ENCODE measurements at regions not wholly inside any gene's neighbourhood (a gene's known extent, or its start where the extent isn't known, plus 50 kb on each side); places are given as distances from the start of the nearest gene placed in this dataset.

DNA sequence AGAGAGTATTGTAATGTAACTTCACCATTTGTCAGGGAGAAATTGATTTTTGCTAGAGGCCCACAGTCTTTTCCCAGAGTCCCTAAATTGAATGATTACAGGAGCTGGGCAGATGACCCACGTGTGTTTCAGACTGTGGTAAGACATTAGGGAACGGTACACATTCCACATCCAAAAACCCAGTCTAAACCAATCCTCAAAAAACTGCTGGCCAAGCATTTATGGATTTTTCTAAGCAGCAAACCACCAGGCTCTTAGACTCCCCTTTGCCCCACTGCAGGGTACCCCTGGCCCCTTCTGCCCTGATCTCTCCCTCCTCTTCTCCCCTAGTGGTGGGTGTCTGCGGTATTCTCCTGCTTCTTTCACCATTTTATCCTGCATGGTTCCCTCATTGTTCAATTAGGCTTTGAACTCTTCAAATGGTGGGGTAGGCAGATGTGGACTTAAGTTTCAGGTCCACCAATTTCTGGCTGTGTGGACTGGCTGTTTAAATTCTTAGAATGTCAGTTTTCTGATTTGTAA lies 135.5 kb upstream of the SORCS3 start:
- Mint-ChIP-seq H3K9me3 (no peaks in the 10 kb centered on the region), H3K4me1 (ENCODE audit: low read depth) (no peaks in the 10 kb centered on the region), H3K4me3 (no peak overlapping the region), H3K36me3 (ENCODE audit: low read depth) (no peaks in the 10 kb centered on the region), H3K27me3 (ENCODE audit: low read depth) (no peaks in the 10 kb centered on the region), H3K27ac (no peak overlapping the region)
- no peak for DNase-seq (ENCODE audit: low spot score)

DNA sequence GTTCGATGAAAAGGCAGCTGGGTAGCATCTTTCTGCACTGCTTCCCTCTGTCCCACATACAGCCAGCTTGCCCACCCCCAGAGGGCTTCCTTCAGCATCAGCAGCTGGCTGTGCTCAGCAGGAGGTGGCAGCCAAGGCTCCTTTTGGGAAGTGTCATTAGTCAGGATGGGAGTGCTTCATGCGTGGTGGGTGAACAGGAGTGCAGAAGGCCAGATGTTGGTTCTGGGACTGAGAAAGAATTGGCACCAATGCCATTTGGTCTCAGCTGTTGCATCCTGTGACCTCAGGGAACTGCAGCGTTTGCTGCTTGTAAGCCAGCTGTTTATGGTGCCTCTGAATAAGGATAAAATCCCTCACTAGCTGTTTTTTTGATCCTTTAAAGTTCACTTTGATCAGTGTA lies 131.1 kb upstream of the SORCS3 start:
- H3K9me3 Mint-ChIP-seq = no peaks in the 10 kb centered on the region
- no peaks in the 10 kb centered on the region for H3K36me3 Mint-ChIP-seq (ENCODE audit: low read depth)
- peaks cover 6% of the 10 kb centered on the region for H3K27me3 Mint-ChIP-seq (ENCODE audit: low read depth)
- H3K4me1 Mint-ChIP-seq (ENCODE audit: low read depth) = no peaks in the 10 kb centered on the region
- DNase-seq (ENCODE audit: low spot score) = no peak
- H3K27ac Mint-ChIP-seq = no peak overlapping the region
- H3K4me3 Mint-ChIP-seq = no peak overlapping the region

DNA sequence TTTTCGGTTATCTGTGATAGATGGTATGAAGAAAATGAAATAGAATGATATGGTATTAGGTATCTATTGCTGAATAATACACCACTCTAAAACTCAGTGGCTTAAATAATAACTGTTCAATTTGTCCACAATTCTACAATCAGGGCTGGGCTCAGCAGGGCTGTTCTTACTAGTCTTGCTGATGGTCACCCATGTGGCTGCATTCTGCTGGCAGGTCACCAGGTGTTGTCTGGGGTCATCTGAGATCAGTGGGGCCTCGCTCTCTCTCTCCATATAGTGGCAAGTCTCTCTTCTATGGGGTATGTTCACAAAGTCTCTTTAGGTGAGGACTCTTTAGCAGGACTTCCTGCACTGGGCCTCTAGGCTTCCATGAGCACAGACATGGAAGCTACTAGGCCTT lies 130.4 kb upstream of the SORCS3 start:
- H3K27me3 Mint-ChIP-seq (ENCODE audit: low read depth) = peaks cover 6% of the 10 kb centered on the region
- H3K4me1 Mint-ChIP-seq (ENCODE audit: low read depth) = no peaks in the 10 kb centered on the region
- H3K4me3 Mint-ChIP-seq = no peak overlapping the region
- no peak overlapping the region for H3K27ac Mint-ChIP-seq
- H3K36me3 Mint-ChIP-seq (ENCODE audit: low read depth) = no peaks in the 10 kb centered on the region
- DNase-seq (ENCODE audit: low spot score) = no peak
- no peaks in the 10 kb centered on the region for H3K9me3 Mint-ChIP-seq

DNA sequence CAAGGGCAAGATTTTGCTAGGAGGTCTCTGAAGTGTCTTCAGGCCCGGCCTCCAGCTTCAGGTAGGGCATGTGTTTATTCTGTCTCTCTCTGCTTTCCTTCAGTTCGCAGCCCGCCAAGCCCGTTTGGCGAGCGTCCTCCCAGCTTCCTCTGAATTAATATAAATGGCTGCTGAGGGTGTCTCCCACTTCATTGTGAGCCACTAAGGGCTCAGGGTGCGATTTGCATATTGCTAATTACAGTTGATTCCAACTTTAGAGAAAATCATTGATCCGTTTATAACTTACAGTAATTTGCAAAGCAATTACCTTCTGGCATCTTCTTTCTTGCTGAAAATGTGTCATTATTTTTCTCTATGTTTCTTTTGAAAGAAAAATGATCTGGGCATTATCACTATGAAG lies 128.3 kb upstream of the SORCS3 start:
- no peak for DNase-seq (ENCODE audit: low spot score)
- Mint-ChIP-seq H3K4me1 (ENCODE audit: low read depth) (no peaks in the 10 kb centered on the region), H3K36me3 (ENCODE audit: low read depth) (no peaks in the 10 kb centered on the region), H3K27me3 (ENCODE audit: low read depth) (peaks cover 6% of the 10 kb centered on the region), H3K4me3 (no peak overlapping the region), H3K27ac (no peak overlapping the region), H3K9me3 (no peaks in the 10 kb centered on the region)

DNA sequence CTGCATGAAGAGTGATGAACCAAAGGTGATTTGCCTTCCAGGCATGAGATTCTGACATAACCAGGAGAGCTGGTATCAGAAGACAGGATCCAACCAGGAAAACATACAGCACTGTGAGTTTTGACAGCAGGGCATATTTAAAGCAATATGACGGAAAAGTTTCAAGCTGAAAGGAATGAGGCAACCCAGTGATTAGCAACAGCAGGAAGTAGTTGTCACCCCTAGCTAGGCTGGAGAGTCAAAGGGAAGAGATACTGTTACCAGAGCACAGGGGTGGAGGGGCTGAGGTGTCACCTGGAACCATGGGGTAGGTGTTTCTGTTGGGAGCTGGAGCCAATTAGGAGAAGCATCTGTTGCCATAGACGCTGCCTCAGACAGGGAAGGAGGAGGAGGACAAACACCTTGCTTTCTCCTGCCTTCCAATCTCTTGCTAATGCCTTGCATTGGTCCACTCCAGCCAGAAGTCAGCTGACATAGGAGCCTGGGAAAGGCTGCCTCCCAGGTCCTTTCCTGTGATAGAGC lies 125.4 kb upstream of the SORCS3 start:
- Mint-ChIP-seq H3K27ac (no peak overlapping the region), H3K36me3 (ENCODE audit: low read depth) (no peaks in the 10 kb centered on the region), H3K27me3 (ENCODE audit: low read depth) (peaks cover 6% of the 10 kb centered on the region), H3K4me3 (no peak overlapping the region), H3K4me1 (ENCODE audit: low read depth) (no peaks in the 10 kb centered on the region), H3K9me3 (no peaks in the 10 kb centered on the region)
- DNase-seq (ENCODE audit: low spot score) = no peak

DNA sequence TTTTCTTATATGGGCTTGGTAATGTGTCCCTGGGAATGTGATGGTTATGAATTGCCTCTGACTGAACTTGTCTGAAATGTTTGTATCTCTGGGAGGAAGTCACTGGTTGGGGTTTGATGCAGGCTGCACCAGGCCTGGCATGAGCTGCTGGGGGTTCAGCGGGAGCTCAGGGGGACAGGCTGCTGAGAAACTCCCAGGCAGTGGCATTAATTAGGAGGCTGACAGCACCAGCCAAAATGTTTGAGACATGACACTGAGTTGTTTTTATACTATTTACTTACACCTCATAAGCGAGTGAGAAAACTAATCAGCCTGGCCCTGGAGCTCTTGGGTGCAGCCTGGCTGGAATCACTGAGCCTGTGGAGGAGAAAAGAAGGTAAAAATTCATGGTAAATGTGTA lies 124.1 kb upstream of the SORCS3 start:
- H3K4me3 Mint-ChIP-seq = no peak overlapping the region
- H3K9me3 Mint-ChIP-seq = no peaks in the 10 kb centered on the region
- peaks cover 2% of the 10 kb centered on the region for H3K27me3 Mint-ChIP-seq (ENCODE audit: low read depth)
- no peak overlapping the region for H3K27ac Mint-ChIP-seq
- no peaks in the 10 kb centered on the region for H3K36me3 Mint-ChIP-seq (ENCODE audit: low read depth)
- no peaks in the 10 kb centered on the region for H3K4me1 Mint-ChIP-seq (ENCODE audit: low read depth)
- no peak for DNase-seq (ENCODE audit: low spot score)

DNA sequence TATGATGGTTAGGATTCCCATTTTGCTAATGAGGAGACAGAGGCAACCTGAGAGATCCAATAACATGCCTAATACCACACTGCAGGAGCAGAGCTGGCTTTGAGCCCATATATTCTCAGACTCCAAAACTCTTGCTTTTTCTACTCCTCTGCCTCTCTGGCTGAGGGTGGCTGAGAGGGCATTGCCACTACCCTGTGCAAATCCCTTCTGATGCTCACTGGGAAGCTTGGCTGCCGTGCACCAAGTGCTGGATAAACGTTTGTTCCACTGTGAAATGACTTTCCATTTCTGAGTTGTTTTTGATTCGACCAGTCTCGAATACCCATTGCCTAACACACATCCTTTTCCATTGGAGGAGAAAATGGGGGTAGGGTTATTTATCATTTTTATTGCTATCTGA lies 123.1 kb upstream of the SORCS3 start:
- Mint-ChIP-seq H3K9me3 (no peaks in the 10 kb centered on the region), H3K27me3 (ENCODE audit: low read depth) (no peaks in the 10 kb centered on the region), H3K4me3 (no peak overlapping the region), H3K36me3 (ENCODE audit: low read depth) (no peaks in the 10 kb centered on the region), H3K4me1 (ENCODE audit: low read depth) (no peaks in the 10 kb centered on the region), H3K27ac (no peak overlapping the region)
- no peak for DNase-seq (ENCODE audit: low spot score)

DNA sequence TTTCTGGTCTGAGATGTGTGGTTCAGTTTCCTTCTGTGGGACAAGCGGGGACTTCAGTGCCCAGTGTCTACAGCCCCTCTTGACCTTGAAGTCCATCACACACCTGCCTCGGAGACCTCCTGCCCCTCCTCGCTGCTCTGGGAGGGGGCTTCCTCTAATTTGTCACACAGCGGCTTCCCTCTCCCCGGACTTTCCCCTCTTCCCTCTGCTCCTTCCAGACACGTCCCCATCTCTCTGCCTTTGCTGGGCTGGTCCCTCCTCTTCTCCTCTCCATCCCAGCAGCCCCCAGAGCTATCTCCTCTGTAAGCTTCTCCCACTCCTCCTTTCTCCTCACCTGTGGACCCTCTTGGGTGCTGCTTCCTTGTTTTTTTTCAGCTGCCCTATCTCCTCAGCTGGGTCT lies 122.2 kb upstream of the SORCS3 start:
- Mint-ChIP-seq H3K27me3 (ENCODE audit: low read depth) (peaks cover under 1% of the 10 kb centered on the region), H3K4me3 (no peak overlapping the region), H3K36me3 (ENCODE audit: low read depth) (no peaks in the 10 kb centered on the region), H3K27ac (no peak overlapping the region), H3K4me1 (ENCODE audit: low read depth) (no peaks in the 10 kb centered on the region), H3K9me3 (no peaks in the 10 kb centered on the region)
- DNase-seq (ENCODE audit: low spot score) = no peak

DNA sequence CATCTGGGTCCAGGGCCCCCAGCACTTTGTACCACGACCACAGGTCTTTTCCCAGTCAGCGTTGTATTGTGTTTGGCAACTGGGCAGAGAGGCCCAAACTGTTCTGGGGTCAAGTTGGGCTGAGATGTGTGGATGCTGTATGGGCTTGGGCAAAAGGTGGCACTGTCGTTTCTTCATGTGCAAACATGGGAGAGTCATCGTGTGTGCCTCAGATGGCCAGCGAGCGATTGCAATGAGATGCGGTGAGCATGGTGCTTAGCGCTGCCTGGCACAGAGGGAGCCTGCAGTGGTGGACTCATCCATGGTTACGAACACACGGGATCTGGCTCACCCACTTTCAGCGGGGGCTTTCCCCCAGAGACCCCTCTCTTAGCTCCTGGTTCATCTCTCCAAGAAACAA lies 120.4 kb upstream of the SORCS3 start:
- peaks cover 2% of the 10 kb centered on the region for H3K27me3 Mint-ChIP-seq (ENCODE audit: low read depth)

DNA sequence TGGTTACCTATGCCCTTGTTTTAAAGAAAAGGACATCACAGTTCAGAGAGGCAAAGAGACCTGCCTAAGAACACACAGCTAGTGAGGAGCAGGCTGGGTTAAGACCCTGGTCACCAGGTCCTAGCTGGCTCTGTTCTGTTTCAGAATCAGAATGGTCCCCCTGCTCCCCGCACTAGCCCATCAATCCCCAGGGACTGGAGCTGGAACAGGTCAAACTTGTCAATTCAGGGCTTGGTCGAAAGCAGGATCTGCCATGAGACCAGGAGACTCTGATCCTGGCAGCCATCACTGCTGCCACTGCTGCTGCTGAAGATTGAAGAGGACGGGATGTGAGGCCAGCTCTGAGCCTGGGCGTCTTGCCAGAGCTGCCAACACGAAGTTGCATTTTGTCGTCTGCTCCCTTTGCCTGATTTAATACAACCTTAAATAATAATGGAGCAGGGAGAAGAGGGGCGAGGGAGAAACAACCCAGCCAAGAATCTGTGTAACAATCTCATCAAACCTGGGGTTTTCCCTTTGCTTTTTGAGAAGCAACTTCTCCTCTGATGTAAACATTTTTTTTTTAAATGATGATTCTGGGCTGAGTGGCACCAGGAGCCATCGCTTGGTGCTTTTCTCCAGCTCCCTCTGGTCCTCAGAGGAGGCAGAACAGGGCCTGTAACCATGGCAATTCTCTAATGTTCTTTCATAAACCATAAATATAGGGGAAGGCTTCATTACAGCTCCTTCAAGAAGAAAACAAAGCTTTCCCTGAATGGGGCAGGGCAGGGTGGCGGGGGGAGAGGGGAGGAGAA lies 119.0 kb upstream of the SORCS3 start:
- DNase-seq (ENCODE audit: low spot score) = no peak
- H3K9me3 Mint-ChIP-seq = no peaks in the 10 kb centered on the region
- H3K36me3 Mint-ChIP-seq (ENCODE audit: low read depth) = no peaks in the 10 kb centered on the region
- no peaks in the 10 kb centered on the region for H3K4me1 Mint-ChIP-seq (ENCODE audit: low read depth)
- peaks cover 2% of the 10 kb centered on the region for H3K27me3 Mint-ChIP-seq (ENCODE audit: low read depth)
- no peak overlapping the region for H3K27ac Mint-ChIP-seq
- H3K4me3 Mint-ChIP-seq = no peak overlapping the region

More for the DNA sequence above, 120.4 kb upstream of the SORCS3 start:
- Mint-ChIP-seq H3K27ac (no peak overlapping the region), H3K36me3 (ENCODE audit: low read depth) (no peaks in the 10 kb centered on the region), H3K4me1 (ENCODE audit: low read depth) (no peaks in the 10 kb centered on the region), H3K4me3 (no peak overlapping the region), H3K9me3 (no peaks in the 10 kb centered on the region)
- DNase-seq (ENCODE audit: low spot score) = no peak

DNA sequence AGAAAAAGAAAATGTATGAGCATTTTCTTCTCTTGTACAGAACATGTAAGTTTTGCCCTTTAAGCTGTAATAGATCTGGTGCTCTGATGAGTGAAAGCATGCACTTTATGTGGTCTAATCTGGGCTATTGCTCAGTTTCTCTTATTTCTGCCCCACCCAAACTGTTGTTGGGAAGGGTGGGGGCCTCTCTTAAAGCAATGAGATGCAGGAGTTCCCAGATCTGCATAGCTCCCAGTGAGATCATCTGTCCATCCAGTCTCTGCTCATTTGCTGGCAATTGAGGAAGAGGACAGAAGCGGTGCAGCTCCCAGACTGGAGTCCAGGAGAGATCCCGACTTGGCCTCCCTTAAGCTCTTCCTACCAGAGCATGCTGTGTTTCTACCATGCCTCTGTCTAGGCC lies 114.9 kb upstream of the SORCS3 start:
- Mint-ChIP-seq H3K9me3 (no peaks in the 10 kb centered on the region), H3K27me3 (ENCODE audit: low read depth) (peaks cover 2% of the 10 kb centered on the region), H3K36me3 (ENCODE audit: low read depth) (no peaks in the 10 kb centered on the region), H3K4me1 (ENCODE audit: low read depth) (no peaks in the 10 kb centered on the region), H3K27ac (no peak overlapping the region), H3K4me3 (no peak overlapping the region)
- DNase-seq (ENCODE audit: low spot score) = no peak

DNA sequence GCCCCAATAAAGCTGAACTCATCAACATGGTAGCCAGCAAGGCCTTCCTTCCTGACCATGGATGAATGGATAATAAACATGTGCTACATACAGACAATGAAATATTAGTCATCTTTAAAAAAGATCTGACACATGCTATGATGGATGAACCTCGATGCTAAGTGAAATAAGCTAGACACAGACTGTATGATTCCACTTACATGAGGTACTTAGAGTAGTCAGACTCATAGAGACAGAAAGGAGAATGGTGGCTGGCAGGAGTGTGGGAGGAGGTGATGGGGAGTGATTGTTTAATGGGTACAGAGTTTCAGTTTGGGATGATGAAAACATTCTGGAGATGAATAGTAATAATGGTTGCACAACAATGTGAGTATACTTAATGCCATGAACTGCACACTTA lies 114.1 kb upstream of the SORCS3 start:
- Mint-ChIP-seq H3K4me3 (no peak overlapping the region), H3K27ac (no peak overlapping the region), H3K4me1 (ENCODE audit: low read depth) (no peaks in the 10 kb centered on the region), H3K36me3 (ENCODE audit: low read depth) (no peaks in the 10 kb centered on the region), H3K9me3 (no peaks in the 10 kb centered on the region), H3K27me3 (ENCODE audit: low read depth) (peaks cover 2% of the 10 kb centered on the region)
- DNase-seq (ENCODE audit: low spot score) = no peak

DNA sequence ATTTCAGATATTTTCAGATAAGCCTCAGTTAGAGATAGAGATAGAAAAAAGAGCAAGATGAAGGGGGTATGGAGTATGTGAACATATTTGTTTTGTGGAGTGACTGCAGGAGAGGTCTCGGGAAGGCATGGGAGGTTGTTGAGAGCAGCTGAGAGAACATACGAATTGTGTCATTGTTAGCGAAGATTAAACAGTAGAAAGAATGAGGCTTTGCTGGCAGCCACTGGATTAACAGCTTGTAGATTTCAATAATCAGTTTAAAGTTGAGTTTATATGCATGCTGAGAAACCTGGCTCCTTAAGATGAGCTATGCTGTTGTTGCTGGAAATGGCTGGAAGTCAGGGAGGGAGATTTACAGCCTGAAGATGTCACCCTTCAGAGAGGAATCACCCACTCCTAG lies 100.9 kb upstream of the SORCS3 start:
- Mint-ChIP-seq H3K4me3 (no peak overlapping the region), H3K27me3 (ENCODE audit: low read depth) (no peaks in the 10 kb centered on the region), H3K27ac (no peak overlapping the region), H3K9me3 (no peaks in the 10 kb centered on the region), H3K36me3 (ENCODE audit: low read depth) (no peaks in the 10 kb centered on the region), H3K4me1 (ENCODE audit: low read depth) (no peaks in the 10 kb centered on the region)
- DNase-seq (ENCODE audit: low spot score) = no peak

DNA sequence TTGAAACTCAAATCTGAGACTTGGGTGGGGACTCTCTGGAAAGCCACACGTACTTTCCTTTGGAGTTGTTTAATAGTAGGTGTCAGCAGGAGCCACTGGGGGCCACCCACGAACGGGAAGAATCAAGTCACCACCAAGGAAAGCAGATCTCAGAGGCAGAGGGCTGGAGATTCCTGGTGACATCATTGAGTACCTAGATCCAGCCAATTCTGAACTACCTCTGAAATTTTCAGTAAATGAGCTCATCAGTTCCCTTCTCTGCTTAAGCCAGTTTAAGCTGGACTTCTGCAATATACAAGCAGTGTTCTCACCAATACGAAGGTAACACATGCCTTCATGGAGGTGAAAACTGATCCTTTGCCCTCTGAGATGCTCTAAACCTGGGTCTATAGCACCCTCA lies 99.3 kb upstream of the SORCS3 start:
- Mint-ChIP-seq H3K27ac (no peak overlapping the region), H3K4me3 (no peak overlapping the region), H3K9me3 (no peaks in the 10 kb centered on the region), H3K36me3 (ENCODE audit: low read depth) (no peaks in the 10 kb centered on the region), H3K27me3 (ENCODE audit: low read depth) (no peaks in the 10 kb centered on the region), H3K4me1 (ENCODE audit: low read depth) (no peaks in the 10 kb centered on the region)
- no peak for DNase-seq (ENCODE audit: low spot score)

DNA sequence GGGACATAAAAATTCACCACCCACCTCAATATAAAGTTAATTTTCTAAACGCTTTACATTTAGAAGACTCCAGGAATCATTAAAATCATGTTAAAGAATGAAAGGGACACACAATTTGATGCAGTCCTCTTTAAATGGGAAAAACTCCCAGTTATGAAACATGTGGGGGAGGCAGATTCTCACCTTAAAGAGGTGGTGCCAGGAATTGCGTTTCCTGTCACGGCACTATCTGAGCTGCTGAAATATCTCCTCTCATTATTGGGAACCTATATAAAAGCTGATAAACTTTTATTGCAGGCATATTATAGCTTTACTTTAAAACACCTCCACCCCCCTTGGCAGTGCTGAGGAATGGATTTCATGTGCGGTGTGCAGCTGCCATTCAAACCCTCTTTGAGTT lies 94.8 kb upstream of the SORCS3 start:
- Mint-ChIP-seq H3K27me3 (ENCODE audit: low read depth) (no peaks in the 10 kb centered on the region), H3K27ac (no peak overlapping the region), H3K4me3 (no peak overlapping the region), H3K4me1 (ENCODE audit: low read depth) (no peaks in the 10 kb centered on the region), H3K9me3 (no peaks in the 10 kb centered on the region), H3K36me3 (ENCODE audit: low read depth) (no peaks in the 10 kb centered on the region)
- no peak for DNase-seq (ENCODE audit: low spot score)
